ENCODE measurements at regions not wholly inside any gene's neighbourhood (a gene's known extent, or its start where the extent isn't known, plus 50 kb on each side); places are given as distances from the start of the nearest gene placed in this dataset.
A peak's percentile ranks its signal among the peaks of the same experiment; 100 is the strongest.

- TF ChIP-seq POLR2AphosphoS5 (IDR thresholded peaks at IDR 0.05) = no peak
- TF ChIP-seq, protein P1, sequence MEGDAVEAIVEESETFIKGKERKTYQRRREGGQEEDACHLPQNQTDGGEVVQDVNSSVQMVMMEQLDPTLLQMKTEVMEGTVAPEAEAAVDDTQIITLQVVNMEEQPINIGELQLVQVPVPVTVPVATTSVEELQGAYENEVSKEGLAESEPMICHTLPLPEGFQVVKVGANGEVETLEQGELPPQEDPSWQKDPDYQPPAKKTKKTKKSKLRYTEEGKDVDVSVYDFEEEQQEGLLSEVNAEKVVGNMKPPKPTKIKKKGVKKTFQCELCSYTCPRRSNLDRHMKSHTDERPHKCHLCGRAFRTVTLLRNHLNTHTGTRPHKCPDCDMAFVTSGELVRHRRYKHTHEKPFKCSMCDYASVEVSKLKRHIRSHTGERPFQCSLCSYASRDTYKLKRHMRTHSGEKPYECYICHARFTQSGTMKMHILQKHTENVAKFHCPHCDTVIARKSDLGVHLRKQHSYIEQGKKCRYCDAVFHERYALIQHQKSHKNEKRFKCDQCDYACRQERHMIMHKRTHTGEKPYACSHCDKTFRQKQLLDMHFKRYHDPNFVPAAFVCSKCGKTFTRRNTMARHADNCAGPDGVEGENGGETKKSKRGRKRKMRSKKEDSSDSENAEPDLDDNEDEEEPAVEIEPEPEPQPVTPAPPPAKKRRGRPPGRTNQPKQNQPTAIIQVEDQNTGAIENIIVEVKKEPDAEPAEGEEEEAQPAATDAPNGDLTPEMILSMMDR (IDR thresholded peaks at IDR 0.05) = peak in 2 of 6 experiments; percentile 9 to 17
Observed at GRCh38 chr4:25531272-25531671, 124.4 kb upstream of the SLC34A2 start.

Data from upper lobe of left lung (tissue), 4 donors.